Fibroblast of lung (primary cell): ENCODE measurements at regions not wholly inside any gene's neighbourhood (a gene's known extent, or its start where the extent isn't known, plus 50 kb on each side); places are given as distances from the start of the nearest gene placed in this dataset.

Source experiments
- CTCF ChIP-seq, 2 donors: IDR thresholded peaks in 1 of 2; conservative IDR thresholded peaks in 1 of 2; 1 replicate in 1 of 2; 2 replicates in 1 of 2; pipeline ENCODE4 v1.5.1; 2011 to 2012; ENCODE audit warnings: low read length in 2 of 2, control low read depth in 1 of 2, inconsistent platforms in 1 of 2, low read depth in 1 of 2, mild to moderate bottlenecking in 1 of 2
- EZH2 ChIP-seq: IDR thresholded peaks from 2 replicates; pipeline ENCODE4 v1.5.1; 2012; ENCODE audit warnings: low read length, control low read depth, mild to moderate bottlenecking; ENCODE audit errors: missing control alignments

GRCh38 chr10:128716181-128716580 lies 590.0 kb upstream of the MKI67 start:
- TF ChIP-seq CTCF (conservative IDR thresholded peaks at IDR 0.05 in 1 of 2, IDR thresholded peaks at IDR 0.05 in 1 of 2; ENCODE audit: low read depth in 1 of 2, low read length in 2 of 2) (no peak), EZH2 (no peak)
